ENCODE measurements at regions not wholly inside any gene's neighbourhood (a gene's known extent, or its start where the extent isn't known, plus 50 kb on each side); places are given as distances from the start of the nearest gene placed in this dataset.

GRCh38 chr5:57618767-57619381 is 136.3 kb upstream of the ACTBL2 start:
- DNase-seq (ENCODE audit: low read depth) = no peak

DNA sequence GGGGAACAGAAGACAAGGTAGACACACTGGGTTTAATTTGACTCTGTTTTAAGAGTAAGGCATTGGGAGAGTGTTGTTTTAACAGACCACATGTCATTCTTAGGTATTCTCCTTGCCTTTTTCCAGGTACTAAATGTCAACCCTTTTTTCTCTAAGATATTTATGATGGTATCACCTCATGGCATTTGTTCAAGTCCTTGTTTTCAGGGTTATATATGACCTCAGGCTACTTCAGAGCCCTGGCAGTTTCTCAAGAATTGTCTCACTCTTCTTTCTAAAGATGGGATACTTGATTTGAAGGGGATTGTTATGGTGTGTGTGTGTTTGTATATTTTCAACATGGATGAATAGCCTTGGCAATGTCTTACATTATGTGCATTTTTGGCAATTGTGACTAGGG is 131.1 kb upstream of the ACTBL2 start:
- DNase-seq (ENCODE audit: low read depth) = no peak

- no peak for DNase-seq (ENCODE audit: low read depth)
Observed at GRCh38 chr5:57611177-57611576, 128.6 kb upstream of the ACTBL2 start.

DNA sequence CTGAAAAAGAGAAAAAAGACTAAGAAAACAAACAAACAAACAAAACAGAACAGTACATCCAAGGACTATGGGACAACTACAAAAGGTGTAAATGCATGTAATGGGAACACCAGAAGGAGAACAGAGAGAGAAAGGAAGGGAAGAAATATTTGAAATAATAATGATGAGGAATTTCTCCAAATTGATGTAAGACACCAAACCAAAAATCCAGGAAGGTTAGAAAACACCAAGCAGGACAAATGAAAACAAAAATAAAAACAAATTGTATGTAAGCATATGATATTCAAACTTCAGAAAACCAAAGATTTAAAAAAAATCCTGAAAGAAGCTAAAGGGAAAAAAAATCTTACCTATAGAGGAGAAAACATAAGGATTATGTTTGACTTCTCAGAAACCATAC is 125.9 kb upstream of the ACTBL2 start:
- no peak for DNase-seq (ENCODE audit: low read depth)

DNA sequence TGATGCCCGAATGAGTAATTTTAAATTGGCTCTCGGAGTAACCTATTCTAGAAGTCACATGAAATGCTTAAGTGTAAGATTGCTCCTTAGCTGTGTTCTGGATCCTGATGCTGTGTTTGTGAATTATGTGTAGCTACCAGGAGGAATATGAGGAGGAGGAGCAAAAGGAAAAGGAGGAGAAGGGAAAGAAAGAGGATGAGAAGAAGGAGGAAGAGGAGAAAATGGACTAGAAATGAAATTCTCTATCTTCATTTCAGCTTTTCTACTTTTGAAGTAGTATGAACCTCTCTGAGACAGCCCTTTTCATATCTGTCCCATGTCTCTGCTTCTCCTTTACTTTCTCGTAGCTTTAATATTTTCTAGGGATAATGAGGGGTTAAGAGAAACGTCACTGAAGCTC is 119.4 kb upstream of the ACTBL2 start:
- DNase-seq (ENCODE audit: low read depth) = no peak

GRCh38 chr5:57600321-57600720 is 117.7 kb upstream of the ACTBL2 start:
- no peak for DNase-seq (ENCODE audit: low read depth)

DNA sequence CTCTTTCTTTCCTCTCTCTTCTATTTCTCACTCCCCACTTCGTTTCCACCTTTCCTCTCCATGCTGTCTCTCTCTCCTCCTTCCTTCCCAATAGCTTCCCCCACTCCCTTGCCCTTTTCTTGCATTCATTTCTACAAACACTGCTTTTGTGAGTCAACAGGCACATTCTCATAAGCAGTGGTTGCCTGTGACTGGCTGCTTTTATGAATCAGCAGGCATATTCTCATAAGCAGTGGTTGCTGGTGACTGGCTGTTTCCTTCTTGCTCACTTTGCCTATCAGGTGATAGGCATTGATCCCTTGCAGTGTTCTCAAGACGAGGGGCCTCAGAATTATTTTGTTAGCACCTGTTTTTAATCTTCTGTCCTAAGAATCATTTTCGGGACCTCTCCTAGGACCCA is 116.1 kb upstream of the ACTBL2 start:
- peak; percentile 83 for DNase-seq (ENCODE audit: low read depth)

GRCh38 chr5:57598097-57598496 is 115.5 kb upstream of the ACTBL2 start:
- no peak for DNase-seq (ENCODE audit: low read depth)

- no peak for DNase-seq (ENCODE audit: low read depth)
Observed at GRCh38 chr5:57595523-57595991, 112.9 kb upstream of the ACTBL2 start.

DNA sequence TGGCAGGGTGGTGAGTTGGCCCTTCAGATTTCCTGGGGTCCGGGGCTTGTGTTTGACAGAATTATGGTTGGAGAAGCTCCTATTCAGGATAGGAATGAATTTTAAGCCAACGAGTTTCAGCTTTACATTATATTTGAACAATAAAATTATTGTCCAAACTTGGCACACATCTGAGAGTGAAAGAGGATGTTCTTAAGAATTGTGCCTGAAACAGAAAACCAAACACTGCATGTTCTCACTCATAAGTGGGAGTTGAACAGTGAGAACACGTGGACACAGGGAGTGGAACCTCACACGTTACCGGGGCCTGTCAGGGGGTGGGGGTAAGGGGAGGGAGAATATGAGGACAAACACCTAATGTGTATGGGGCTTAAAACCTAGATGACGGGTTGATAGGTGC is 111.8 kb upstream of the ACTBL2 start:
- no peak for DNase-seq (ENCODE audit: low read depth)

- no peak for DNase-seq (ENCODE audit: low read depth)
Observed at GRCh38 chr5:57592236-57592635, 109.6 kb upstream of the ACTBL2 start.

DNA sequence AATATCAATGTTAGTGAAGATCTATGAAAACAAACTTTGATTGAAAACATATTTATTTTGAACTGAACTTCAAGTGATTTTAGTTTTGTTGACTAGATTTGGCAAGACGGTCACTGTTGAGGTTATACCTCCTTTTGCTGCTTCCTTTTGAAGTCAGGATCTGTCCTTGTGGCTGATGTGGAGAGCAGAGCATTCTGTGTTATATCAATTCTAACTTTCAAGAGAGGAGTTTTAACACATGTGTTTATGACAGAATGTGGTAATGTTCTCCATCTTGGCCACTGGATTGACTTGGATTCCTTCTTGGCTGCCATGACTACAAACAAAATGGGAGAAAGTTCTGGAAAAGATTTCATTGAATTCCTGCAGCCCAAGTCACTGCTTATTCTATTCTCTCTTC is 104.0 kb upstream of the ACTBL2 start:
- DNase-seq (ENCODE audit: low read depth) = no peak

DNA sequence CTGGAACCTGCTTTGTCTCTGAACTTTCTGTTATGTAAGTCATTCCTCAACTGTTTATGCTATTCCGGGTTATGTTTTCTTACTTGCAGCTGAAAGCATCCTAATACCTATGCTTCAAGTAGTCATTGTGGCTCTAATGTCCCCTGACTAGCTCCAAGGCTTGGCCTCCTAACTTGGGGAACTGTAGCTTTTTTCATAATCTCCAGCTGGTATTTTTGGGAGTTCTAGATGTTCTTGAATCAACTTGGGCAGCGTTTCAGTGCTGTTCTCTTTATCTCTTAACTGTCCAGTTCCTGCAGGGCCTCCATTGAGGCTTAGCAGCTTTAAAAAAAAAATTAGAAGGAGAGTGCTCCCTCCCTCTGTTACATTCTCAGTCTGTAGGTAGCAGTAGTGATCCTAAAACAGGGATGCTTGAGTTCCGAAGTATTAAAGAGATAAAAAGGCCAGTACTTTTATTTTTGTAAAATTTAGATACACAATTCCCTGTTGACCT is 100.0 kb upstream of the ACTBL2 start:
- DNase-seq (ENCODE audit: low read depth) = no peak

DNA sequence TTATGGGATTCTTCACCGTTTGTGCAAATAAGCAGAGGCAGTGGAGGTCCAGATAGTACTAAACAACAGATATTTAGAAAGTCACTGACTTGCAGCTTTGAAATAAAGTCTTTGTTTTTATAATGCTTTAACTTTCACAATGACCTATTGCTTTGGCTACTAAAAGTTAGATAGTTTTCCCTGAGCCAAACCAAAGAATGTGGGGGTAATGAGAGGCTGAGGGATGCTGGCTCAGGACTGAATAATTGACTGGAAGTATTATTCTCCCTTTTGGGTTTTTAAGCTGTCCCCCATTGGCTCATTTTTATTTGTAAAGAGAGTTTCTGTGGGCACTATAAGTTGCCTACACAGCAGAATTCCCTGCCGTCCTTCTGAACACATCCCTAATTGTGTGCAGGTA is 99.2 kb upstream of the ACTBL2 start:
- DNase-seq (ENCODE audit: low read depth) = peak; percentile 41

- DNase-seq (ENCODE audit: low read depth) = no peak
Observed at GRCh38 chr5:57581222-57581621, 98.6 kb upstream of the ACTBL2 start.

- no peak for DNase-seq (ENCODE audit: low read depth)
Observed at GRCh38 chr5:57577432-57578175, 95.0 kb upstream of the ACTBL2 start.

GRCh38 chr5:57576317-57576716 is 93.7 kb upstream of the ACTBL2 start:
- DNase-seq (ENCODE audit: low read depth) = no peak

DNA sequence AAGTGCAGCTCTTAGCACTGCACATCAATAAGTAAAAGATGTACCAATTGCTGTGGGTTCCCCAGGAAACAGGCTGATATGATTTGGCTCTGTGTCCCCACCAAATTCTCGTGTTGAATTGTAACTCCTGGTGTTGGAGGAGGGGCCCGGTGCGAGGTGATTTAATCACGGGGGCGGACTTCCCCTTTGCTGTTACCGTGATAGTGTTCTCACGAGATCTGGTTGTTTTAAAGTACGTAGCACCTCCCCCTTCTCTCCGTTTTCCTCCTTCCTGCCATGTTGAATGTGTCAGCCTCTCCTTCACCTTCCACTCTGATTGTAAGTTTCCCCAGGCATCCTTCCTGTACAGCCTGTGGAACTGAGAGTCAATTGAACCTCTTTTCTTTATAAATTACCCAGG is 93.2 kb upstream of the ACTBL2 start:
- DNase-seq (ENCODE audit: low read depth) = no peak

GRCh38 chr5:57572461-57572860 is 89.8 kb upstream of the ACTBL2 start:
- DNase-seq (ENCODE audit: low read depth) = no peak

DNA sequence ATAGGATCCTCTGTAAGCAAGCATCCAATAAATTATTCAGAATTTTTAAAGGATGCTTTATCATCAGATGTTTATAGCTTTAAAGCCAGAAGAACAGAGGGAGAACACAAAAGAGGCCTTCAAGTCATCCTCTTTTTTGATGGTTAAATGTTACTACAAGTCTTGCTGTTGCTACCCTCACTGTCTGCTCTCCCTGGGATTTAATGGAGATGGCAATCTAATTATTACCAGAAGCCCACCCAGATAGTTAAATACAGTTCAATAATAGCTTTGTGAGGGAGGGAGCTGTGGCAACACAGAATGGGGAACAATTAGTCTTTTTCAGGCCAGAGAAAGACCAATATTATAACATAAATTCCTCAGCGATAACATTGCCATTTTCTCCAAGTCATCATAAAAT is 87.0 kb upstream of the ACTBL2 start:
- DNase-seq (ENCODE audit: low read depth) = no peak

DNA sequence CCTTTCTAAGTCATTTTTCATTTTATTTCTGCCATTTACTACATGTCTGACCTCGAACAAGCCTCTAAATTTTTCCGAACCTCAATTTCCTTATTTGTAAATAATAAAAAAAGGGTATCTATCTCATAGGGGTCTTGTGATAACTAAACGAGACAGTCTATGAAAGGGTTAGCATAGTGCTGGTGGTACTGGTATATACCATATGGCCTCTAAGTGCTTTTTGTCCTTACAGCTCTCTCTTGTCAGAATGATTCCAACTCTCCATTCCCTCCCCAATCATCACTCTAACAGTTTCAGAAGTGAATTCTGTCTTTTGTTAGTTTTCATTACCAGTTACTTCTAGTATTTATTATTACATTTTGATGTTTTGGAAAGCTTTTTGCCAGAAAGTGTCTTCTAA is 85.5 kb upstream of the ACTBL2 start:
- no peak for DNase-seq (ENCODE audit: low read depth)

DNA sequence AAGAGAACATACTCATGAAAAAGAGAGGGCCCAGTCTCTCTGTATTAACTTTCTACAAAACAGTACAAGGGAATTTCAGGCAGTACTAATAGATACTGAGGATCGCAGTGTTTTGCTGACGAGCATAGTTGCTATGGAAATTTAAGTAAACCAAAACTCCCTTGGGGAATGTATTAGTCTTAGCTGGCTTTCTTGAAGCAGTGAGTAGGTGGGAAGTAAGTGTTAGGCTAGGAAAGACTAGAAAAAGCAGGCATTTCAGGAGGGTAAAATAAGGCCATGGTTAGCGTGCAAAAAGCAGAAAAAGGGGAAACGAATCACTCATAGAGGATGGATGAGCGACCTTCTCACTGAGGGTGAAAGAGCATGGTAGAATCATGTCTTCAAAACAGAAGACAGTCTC is 84.3 kb upstream of the ACTBL2 start:
- peak; percentile 92 for DNase-seq (ENCODE audit: low read depth)

DNA sequence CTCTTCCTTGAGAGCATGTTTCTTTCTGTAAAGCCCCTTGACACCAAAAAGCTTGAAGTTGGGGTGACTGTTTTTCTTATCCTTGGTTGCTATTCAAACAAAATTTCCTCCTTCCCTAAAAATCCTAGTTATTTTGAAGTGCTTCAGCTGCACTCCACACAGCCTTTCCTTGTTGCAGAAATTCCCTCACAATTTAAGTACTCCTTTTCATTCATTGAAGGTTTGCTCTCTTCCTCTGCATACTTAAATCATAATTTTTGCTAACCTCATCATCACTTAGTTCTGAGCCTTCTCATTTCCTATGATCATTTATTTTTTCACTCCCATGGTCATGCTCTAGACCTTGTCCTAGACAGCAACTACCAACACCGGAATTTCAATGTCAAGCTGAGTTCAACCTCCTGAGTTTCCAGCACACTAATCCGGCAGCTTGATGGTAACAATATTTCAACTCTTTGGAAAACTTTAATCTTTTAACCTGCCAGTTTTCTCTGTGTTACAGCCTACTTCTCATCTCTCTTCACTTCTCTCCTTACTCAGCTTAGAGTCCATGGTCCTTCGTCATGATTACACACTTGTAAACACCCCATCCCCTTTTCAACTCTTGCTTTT is 78.7 kb upstream of the ACTBL2 start:
- no peak for DNase-seq (ENCODE audit: low read depth)

All from stromal cell of bone marrow (primary cell).